T-helper 2 cell treated with Interferon-gamma antibody and Interleukin-4, amounts not matched to agents 5 μg/mL and 100 μg/mL, for 36 hours (primary cell): ENCODE measurements at regions not wholly inside any gene's neighbourhood (a gene's known extent, or its start where the extent isn't known, plus 50 kb on each side); places are given as distances from the start of the nearest gene placed in this dataset.

ENCODE experiments used
- DNase-seq: peaks from one replicate; pipeline ENCODE4 v3.0.0; 2021; ENCODE audit warnings: low spot score
- H3K27ac Mint-ChIP-seq: one replicate; pipeline ENCODE4 v1.8.0; 2021; ENCODE audit warnings: mild to moderate bottlenecking, mixed read lengths
- H3K27me3 Mint-ChIP-seq: one replicate; pipeline ENCODE4 v1.8.0; 2021; ENCODE audit warnings: low read depth, mixed read lengths
- H3K36me3 Mint-ChIP-seq: one replicate; pipeline ENCODE4 v1.8.0; 2021; ENCODE audit warnings: low read depth, mixed read lengths
- H3K4me1 Mint-ChIP-seq: one replicate; pipeline ENCODE4 v1.8.0; 2021; ENCODE audit warnings: low read depth, mixed read lengths
- H3K4me3 Mint-ChIP-seq: one replicate; pipeline ENCODE4 v1.8.0; 2022; ENCODE audit warnings: mild to moderate bottlenecking, moderate library complexity, mixed read lengths
- H3K9me3 Mint-ChIP-seq: one replicate; pipeline ENCODE4 v1.8.0; 2021; ENCODE audit warnings: mixed read lengths

DNA sequence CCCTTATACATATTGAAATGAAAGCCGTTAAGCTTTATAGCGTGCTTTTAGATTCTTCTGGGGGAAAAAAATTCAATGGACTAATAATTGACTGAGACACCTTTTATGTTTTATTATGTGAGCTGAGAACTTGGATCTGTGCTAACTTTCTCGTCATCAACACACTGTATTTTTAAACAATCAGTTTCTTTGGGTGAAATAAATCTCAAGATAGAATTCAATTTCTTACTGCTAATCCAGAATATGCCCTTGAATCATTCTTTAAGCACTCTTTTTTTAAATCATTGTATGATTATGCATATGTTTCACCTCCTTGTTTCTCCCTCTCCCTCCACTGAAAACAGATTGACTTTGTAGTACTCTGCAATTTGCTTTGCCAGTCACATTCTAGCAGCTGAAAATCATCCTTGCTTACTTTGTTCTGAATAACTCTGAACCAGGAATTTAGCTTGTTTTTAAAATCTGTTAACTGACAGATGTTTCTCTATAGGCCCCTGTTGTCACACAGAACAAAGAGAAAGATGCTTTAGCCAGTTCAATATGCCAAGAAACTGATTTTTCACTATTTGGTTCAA, 81.5 kb downstream of the SLIT2 start:
- Mint-ChIP-seq H3K27me3 (no peaks in the 10 kb centered on the region), H3K9me3 (no peaks in the 10 kb centered on the region), H3K36me3 (no peaks in the 10 kb centered on the region), H3K4me3 (no peak overlapping the region), H3K27ac (no peak overlapping the region), H3K4me1 (no peaks in the 10 kb centered on the region)
- no peak for DNase-seq

DNA sequence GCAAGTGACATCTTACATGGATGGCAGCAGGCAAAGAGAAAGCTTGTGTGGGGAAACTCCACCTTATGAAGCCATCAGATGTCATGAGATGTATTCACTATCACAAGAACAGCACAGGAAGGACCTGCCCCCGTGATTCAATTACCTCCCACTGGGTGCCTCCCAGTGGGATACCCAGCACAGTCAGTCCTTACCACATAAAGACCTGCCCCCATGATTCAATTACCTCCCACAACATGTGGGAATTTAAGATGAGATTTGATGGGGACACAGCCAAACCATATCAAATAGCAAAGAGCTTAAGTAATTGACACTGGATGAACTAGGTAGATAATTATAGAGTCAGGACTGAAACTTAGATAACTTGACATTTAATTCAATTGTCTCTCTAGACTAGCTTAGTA, 85.6 kb downstream of the SLIT2 start:
- H3K9me3 Mint-ChIP-seq, result no peaks in the 10 kb centered on the region
- H3K36me3 Mint-ChIP-seq, result no peaks in the 10 kb centered on the region
- H3K27me3 Mint-ChIP-seq, result no peaks in the 10 kb centered on the region
- H3K4me3 Mint-ChIP-seq, result no peak overlapping the region
- no peak for DNase-seq
- no peak overlapping the region for H3K27ac Mint-ChIP-seq
- no peaks in the 10 kb centered on the region for H3K4me1 Mint-ChIP-seq

DNA sequence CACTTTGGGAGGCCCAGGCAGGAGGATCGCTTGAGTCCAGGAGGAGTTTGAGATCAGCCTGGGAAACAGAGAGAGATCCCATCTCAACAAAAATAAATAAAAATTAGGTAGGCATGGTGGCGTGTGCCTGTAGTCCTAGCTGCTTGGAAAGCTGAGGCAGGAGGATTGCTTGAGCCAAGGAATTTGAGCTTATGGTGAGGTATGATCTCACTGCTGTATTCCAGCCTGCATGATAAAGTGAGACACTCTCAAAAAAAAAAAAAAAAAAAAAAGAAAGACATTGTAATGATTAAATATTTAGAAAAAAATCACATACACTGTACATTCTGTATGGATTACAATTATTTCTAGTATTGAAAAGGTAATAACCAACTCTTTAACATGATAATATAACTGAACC, 87.1 kb downstream of the SLIT2 start:
- Mint-ChIP-seq H3K4me1 (no peaks in the 10 kb centered on the region), H3K9me3 (no peaks in the 10 kb centered on the region), H3K4me3 (no peak overlapping the region), H3K27me3 (no peaks in the 10 kb centered on the region), H3K27ac (no peak overlapping the region), H3K36me3 (no peaks in the 10 kb centered on the region)
- DNase-seq, result no peak

DNA sequence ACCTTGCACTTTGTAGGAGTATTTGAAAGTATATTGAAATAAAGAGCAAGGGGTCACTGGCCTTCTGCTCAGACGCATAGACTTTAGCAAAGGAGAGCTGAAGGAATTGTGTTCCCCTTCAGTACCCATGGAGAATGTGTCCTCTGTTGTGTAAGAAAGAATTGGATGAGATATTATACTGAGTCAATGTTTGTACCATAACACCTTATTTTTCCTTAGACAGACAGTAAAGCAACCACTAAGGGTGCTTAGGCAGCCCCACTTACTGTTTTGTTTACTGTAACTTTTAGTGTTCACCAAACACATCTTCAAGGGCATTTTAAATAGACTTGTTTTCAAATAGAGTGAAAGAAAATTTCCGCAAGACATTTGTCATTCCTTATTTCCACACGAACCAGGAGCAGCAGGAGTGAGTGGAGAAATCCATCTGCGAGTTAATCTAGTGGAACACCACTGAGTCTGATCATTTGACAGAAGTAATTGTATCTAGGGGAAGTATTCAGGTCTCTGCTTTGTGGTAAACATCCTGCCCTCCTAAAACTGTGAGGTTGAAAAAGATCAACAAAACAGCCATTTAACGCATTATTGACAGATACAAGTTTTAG, 89.5 kb downstream of the SLIT2 start:
- Mint-ChIP-seq H3K36me3 (no peaks in the 10 kb centered on the region), H3K27ac (no peak overlapping the region), H3K27me3 (no peaks in the 10 kb centered on the region), H3K4me3 (no peak overlapping the region), H3K9me3 (no peaks in the 10 kb centered on the region), H3K4me1 (no peaks in the 10 kb centered on the region)
- DNase-seq, result no peak

DNA sequence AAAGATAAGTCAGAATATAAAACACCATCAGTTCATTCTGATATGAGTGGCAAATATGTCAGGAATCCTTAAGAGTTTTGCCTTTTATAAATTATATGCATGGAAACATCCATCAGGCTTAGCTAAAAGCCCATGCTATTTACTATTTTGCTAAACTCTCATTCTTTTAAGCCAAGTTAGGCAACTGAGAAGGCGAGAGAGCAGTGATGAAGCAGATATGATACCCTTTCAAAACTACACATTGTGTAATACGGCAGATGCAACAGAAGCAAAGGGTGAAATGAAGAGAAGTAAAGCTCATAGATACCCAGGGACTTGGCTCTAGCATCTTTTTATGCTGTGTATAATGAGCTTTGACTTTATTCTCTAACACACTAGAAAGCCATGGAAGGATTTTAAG, 95.8 kb downstream of the SLIT2 start:
- DNase-seq, result no peak
- no peaks in the 10 kb centered on the region for H3K27me3 Mint-ChIP-seq
- H3K4me3 Mint-ChIP-seq, result no peak overlapping the region
- H3K27ac Mint-ChIP-seq, result no peak overlapping the region
- no peaks in the 10 kb centered on the region for H3K4me1 Mint-ChIP-seq
- no peaks in the 10 kb centered on the region for H3K9me3 Mint-ChIP-seq
- no peaks in the 10 kb centered on the region for H3K36me3 Mint-ChIP-seq

DNA sequence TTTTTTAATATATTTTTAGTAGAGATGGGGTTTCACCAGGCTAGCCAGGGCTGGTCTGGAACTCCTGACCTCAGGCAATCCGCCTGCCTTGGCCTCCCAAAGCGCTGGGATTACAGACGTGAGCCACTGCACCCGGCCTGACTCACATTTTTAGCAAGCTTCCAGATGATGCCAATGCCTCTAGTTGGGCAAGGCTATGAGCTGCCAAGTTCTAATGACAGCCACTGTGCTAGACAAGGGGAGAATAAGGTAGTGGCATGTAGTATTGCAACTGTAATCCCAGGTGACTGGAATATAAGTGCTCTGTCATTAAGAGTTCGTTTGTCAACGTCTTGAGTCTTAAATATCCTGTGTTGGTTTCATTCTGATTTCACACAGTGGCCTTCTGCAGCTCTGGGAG, 96.7 kb downstream of the SLIT2 start:
- no peak overlapping the region for H3K4me3 Mint-ChIP-seq
- no peaks in the 10 kb centered on the region for H3K4me1 Mint-ChIP-seq
- no peaks in the 10 kb centered on the region for H3K27me3 Mint-ChIP-seq
- no peaks in the 10 kb centered on the region for H3K9me3 Mint-ChIP-seq
- H3K27ac Mint-ChIP-seq, result no peak overlapping the region
- H3K36me3 Mint-ChIP-seq, result no peaks in the 10 kb centered on the region
- DNase-seq, result no peak

DNA sequence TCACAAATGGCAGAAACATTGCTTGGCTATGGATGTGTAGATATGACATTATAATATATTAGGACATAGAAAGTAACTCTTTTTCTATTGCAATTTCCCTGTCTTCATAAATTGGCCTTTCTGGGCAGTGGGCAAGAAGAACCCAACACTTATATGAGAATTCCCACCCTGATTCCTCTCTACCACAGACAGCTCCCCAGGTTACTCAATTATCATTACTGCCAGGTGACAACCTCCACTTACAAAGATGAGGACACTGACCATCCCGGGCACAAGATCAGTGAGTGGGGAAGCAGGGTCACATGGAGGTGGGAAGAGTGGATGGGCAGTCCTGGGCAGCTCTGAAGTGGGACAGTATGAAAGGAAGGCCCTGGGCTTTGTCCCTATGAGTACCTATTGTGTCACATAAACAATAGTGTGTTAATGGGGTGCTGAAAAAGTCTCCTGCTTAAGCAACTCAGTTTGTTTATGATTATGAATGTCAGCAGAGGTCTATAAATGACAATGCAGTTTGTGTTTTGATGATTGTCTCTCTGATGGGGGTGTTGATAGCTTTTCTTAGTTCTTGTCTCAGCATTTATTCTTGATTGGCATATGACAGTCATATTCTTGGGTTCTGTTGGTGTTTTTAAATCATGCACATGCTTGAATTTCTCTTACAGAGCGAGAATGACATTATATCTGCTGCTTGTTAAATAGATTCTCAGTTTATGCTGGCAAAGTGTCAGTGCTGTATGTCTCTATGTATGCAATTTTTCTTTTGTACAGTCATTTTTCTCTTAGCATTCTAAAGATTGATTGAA, 99.9 kb downstream of the SLIT2 start:
- H3K9me3 Mint-ChIP-seq, result no peaks in the 10 kb centered on the region
- no peaks in the 10 kb centered on the region for H3K36me3 Mint-ChIP-seq
- H3K4me1 Mint-ChIP-seq, result no peaks in the 10 kb centered on the region

DNA sequence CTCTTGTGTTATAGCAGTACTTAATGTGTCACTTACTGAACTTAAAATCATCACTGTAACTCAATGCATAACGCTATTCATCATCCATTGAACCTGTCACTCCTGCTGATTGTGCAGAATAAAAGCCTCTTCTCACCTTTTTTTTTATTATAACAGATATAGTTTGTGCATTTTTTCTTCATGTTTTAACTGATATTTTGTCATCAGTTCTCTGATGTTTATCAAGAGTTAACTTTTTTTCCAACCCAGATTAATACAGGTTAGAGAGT, 100.4 kb downstream of the SLIT2 start:
- no peak overlapping the region for H3K4me3 Mint-ChIP-seq
- no peaks in the 10 kb centered on the region for H3K36me3 Mint-ChIP-seq
- no peak for DNase-seq
- H3K9me3 Mint-ChIP-seq, result no peaks in the 10 kb centered on the region
- no peaks in the 10 kb centered on the region for H3K4me1 Mint-ChIP-seq
- no peak overlapping the region for H3K27ac Mint-ChIP-seq
- H3K27me3 Mint-ChIP-seq, result no peaks in the 10 kb centered on the region

More for the DNA sequence above, 99.9 kb downstream of the SLIT2 start:
- no peaks in the 10 kb centered on the region for H3K27me3 Mint-ChIP-seq
- DNase-seq, result no peak
- H3K27ac Mint-ChIP-seq, result no peak overlapping the region
- no peak overlapping the region for H3K4me3 Mint-ChIP-seq

DNA sequence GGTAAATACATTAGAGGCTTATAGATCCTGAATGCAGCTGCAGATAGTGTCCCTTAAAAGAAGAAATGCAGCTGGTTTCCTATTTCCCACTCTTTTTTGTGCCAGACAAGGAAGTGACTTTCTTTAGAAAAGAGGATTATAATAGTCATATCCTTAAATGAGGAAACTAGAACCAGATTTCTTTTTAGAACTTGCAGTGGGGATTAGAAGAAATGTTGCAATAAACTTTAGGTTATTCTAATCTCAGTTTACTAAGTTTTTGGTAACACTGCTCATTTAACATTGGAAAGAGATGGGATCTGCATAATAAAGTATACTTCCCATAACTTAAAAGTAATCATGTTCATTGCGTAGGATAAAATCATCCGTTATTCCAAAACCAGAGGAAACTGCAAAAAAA, 101.9 kb downstream of the SLIT2 start:
- no peaks in the 10 kb centered on the region for H3K4me1 Mint-ChIP-seq
- no peak for DNase-seq
- no peaks in the 10 kb centered on the region for H3K9me3 Mint-ChIP-seq
- H3K4me3 Mint-ChIP-seq, result no peak overlapping the region
- H3K27ac Mint-ChIP-seq, result no peak overlapping the region
- H3K36me3 Mint-ChIP-seq, result no peaks in the 10 kb centered on the region
- H3K27me3 Mint-ChIP-seq, result no peaks in the 10 kb centered on the region

DNA sequence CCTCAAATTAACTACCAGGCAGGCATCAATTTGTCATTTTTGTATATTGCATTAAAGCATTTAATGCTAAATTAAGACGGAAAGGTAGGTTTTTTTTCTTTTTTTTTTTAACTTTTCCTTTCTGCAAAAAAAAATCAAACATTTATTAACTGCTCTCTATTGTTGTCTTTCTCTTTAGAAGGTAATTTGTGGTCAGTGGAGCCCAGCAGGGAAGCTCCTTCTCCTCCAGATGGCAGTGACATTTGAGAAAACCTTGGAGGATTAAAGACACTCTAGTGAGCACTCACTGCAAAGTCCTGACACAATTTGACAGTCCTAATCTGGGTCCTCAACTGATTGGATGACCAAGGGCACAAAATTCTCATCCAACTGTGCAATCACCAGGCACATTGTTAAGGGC, 102.4 kb downstream of the SLIT2 start:
- no peaks in the 10 kb centered on the region for H3K4me1 Mint-ChIP-seq
- H3K4me3 Mint-ChIP-seq, result no peak overlapping the region

DNA sequence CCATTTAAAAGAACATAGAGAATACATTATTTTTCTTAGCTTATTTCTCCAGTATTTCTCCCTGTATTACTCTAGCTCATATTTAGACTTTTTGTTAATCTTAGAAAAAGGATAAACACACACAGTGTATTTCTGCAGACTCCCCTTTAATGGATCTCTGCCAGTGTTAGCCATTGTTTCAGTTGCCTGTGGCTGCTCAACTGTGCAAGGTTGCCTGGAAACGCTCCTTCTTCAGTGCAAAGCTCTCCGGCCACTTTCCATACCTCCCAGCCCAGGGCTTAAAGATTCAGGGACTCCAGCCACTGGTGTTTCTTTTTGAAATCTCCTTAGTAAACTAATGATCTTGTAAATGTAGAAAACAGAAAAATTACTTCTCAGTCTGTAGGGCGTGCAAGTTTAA, 104.9 kb downstream of the SLIT2 start:
- no peak overlapping the region for H3K4me3 Mint-ChIP-seq
- no peaks in the 10 kb centered on the region for H3K4me1 Mint-ChIP-seq
- DNase-seq, result no peak
- H3K27me3 Mint-ChIP-seq, result no peaks in the 10 kb centered on the region
- no peaks in the 10 kb centered on the region for H3K36me3 Mint-ChIP-seq
- no peaks in the 10 kb centered on the region for H3K9me3 Mint-ChIP-seq
- H3K27ac Mint-ChIP-seq, result no peak overlapping the region

More for the DNA sequence above, 102.4 kb downstream of the SLIT2 start:
- no peaks in the 10 kb centered on the region for H3K36me3 Mint-ChIP-seq
- H3K9me3 Mint-ChIP-seq, result no peaks in the 10 kb centered on the region
- H3K27ac Mint-ChIP-seq, result no peak overlapping the region
- DNase-seq, result no peak
- H3K27me3 Mint-ChIP-seq, result no peaks in the 10 kb centered on the region

DNA sequence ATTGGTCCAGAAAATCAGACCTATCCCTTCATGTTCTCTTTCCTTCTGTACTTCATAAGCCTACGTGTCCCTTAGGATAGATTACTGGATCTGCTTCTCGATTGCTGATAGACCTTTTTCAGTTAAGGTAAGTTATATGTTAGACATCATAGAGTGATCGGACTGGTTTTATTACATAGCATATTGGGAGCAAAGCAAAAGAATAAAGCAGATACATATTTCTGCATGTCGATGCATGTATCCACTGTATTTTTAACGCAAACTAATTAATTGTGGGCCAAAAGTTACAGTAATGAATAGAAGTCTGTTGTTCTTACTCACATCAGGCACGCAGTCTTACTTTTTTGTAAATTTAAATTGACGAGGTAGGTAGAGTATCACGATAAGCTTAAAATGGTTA, 106.4 kb downstream of the SLIT2 start:
- Mint-ChIP-seq H3K9me3 (no peaks in the 10 kb centered on the region), H3K27me3 (no peaks in the 10 kb centered on the region), H3K4me3 (no peak overlapping the region), H3K27ac (no peak overlapping the region), H3K36me3 (no peaks in the 10 kb centered on the region), H3K4me1 (no peaks in the 10 kb centered on the region)
- no peak for DNase-seq

DNA sequence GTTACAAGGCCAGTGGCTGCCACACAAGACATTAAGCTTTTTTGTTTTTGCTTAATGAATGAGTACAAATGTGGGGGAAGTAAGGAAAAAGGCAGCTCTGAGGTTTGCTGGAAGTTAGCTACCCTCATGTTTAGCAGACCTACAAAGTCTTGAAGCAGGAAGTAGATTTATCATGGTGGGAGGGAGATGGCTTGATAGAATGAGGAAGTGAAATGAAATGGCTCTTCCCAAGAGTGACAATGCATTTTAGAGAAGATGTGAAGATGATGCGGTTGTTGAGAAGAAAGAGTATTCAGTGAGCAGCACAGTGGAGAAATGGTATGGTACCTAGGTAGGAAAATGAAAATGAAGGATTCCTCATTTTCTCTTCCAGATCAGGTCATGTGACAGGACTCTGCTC, 108.0 kb downstream of the SLIT2 start:
- H3K27me3 Mint-ChIP-seq, result no peaks in the 10 kb centered on the region
- H3K4me3 Mint-ChIP-seq, result no peak overlapping the region
- H3K4me1 Mint-ChIP-seq, result no peaks in the 10 kb centered on the region
- no peak overlapping the region for H3K27ac Mint-ChIP-seq
- H3K9me3 Mint-ChIP-seq, result no peaks in the 10 kb centered on the region
- no peak for DNase-seq
- H3K36me3 Mint-ChIP-seq, result no peaks in the 10 kb centered on the region

DNA sequence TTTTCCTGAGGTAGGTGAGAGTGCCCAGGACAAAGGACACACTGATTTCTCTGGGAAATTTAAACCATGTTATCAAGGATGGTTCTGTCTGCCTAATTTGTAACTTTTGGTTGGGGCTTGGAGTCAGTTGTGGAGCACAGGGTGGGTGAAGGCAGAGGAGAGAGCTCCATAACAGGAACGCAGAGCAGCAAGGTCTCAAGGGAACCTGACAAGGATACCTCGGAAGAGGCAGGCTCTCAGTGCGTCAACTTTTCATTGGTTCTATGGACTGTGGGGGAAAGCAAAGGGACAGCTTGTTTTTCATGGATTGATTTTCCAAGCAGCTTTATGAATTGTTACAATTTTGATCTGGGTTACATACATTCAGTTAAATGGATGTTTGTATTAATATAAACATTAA, 110.4 kb downstream of the SLIT2 start:
- Mint-ChIP-seq H3K9me3 (no peaks in the 10 kb centered on the region), H3K4me1 (no peaks in the 10 kb centered on the region), H3K4me3 (no peak overlapping the region), H3K27ac (no peak overlapping the region), H3K36me3 (no peaks in the 10 kb centered on the region), H3K27me3 (no peaks in the 10 kb centered on the region)
- no peak for DNase-seq

DNA sequence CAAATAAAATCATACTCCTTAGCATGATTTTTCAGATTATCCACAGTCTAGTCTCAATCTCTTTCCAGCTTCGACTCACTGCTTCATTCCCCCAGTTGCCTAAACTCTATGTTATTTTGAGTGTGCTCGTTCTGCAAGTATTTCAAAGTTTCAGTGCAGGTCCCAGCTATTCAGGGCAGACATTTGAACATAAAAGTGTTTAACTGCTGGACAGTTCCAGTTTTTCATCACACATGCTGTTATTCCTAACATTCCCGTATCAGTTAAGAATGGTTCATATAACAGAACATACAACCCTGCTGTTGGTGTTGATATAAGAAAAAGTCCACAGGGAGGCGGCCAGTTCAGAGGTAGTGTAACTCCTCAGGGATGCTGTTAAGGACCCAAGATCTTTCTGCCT, 113.3 kb downstream of the SLIT2 start:
- no peak overlapping the region for H3K27ac Mint-ChIP-seq

More for the DNA sequence above, 113.3 kb downstream of the SLIT2 start:
- no peaks in the 10 kb centered on the region for H3K9me3 Mint-ChIP-seq
- H3K4me1 Mint-ChIP-seq, result no peaks in the 10 kb centered on the region
- no peaks in the 10 kb centered on the region for H3K27me3 Mint-ChIP-seq
- H3K4me3 Mint-ChIP-seq, result no peak overlapping the region
- no peaks in the 10 kb centered on the region for H3K36me3 Mint-ChIP-seq
- DNase-seq, result no peak
